NCI-H1436 (cell line): ENCODE measurements at regions not wholly inside any gene's neighbourhood (a gene's known extent, or its start where the extent isn't known, plus 50 kb on each side); places are given as distances from the start of the nearest gene placed in this dataset.

Source experiments
- DNase-seq: peaks from one replicate; lab custom pipeline; 2025; lab: John Stamatoyannopoulos, UW

GRCh38 chr16:66265556-66266141 lies 100.8 kb upstream of the CDH5 start:
- no peak for DNase-seq

GRCh38 chr16:66265048-66265415 lies 101.5 kb upstream of the CDH5 start:
- no peak for DNase-seq

GRCh38 chr16:66264311-66265047 lies 102.0 kb upstream of the CDH5 start:
- DNase-seq: no peak

GRCh38 chr16:66263973-66264310 lies 102.5 kb upstream of the CDH5 start:
- no peak for DNase-seq

GRCh38 chr16:66263168-66263972 lies 103.1 kb upstream of the CDH5 start:
- DNase-seq: no peak

- DNase-seq: no peak
These were observed 104.0 kb upstream of the CDH5 start for GRCh38 chr16:66262253-66263167.

- no peak for DNase-seq
These were observed 104.7 kb upstream of the CDH5 start for GRCh38 chr16:66261826-66262225.

- no peak for DNase-seq
These were observed 105.8 kb upstream of the CDH5 start for GRCh38 chr16:66260522-66261254.

GRCh38 chr16:66258916-66259845 lies 107.3 kb upstream of the CDH5 start:
- DNase-seq: no peak

GRCh38 chr16:66256919-66257318 lies 109.6 kb upstream of the CDH5 start:
- DNase-seq: no peak

GRCh38 chr16:66255647-66256046 lies 110.8 kb upstream of the CDH5 start:
- no peak for DNase-seq

GRCh38 chr16:66254751-66255150 lies 111.7 kb upstream of the CDH5 start:
- no peak for DNase-seq

GRCh38 chr16:66254106-66254505 lies 112.4 kb upstream of the CDH5 start:
- DNase-seq: no peak

- DNase-seq: no peak
These were observed 114.9 kb upstream of the CDH5 start for GRCh38 chr16:66251476-66252160.

- no peak for DNase-seq
These were observed 115.6 kb upstream of the CDH5 start for GRCh38 chr16:66250686-66251431.

GRCh38 chr16:66247516-66248481 lies 118.7 kb upstream of the CDH5 start:
- no peak for DNase-seq

GRCh38 chr16:66245868-66246267 lies 120.6 kb upstream of the CDH5 start:
- DNase-seq: no peak

- no peak for DNase-seq
These were observed 121.4 kb upstream of the CDH5 start for GRCh38 chr16:66245072-66245471.
